Keratinocyte (primary cell): ENCODE measurements at regions not wholly inside any gene's neighbourhood (a gene's known extent, or its start where the extent isn't known, plus 50 kb on each side); places are given as distances from the start of the nearest gene placed in this dataset.

Source experiments
- DNase-seq: peaks from one replicate; pipeline ENCODE4 v3.0.0-alpha.2; 2011; ENCODE audit warnings: low read depth, missing footprints, low spot score
- FAIRE-seq: peaks from 2 replicates; lab custom pipeline; 2011; peaks lifted over from hg19 to GRCh38; lab: Jason Lieb, UNC
- H2AFZ ChIP-seq: 2 replicates; pipeline ENCODE4 v1.6.0; 2012; ENCODE audit warnings: low read length, control low read depth, inconsistent platforms; ENCODE audit not compliant: control insufficient read depth
- H3K27ac ChIP-seq: 2 replicates; pipeline ENCODE4 v1.5.1; 2011; ENCODE audit warnings: low read length; ENCODE audit not compliant: control insufficient read depth, insufficient read depth
- H3K27me3 ChIP-seq: 3 replicates; pipeline ENCODE4 v1.6.0; 2011; ENCODE audit warnings: low read length; ENCODE audit not compliant: control insufficient read depth, insufficient read depth; ENCODE audit errors: extremely low read depth
- H3K36me3 ChIP-seq, 2 experiments: 2 replicates in 1 of 2; 3 replicates in 1 of 2; pipeline ENCODE4 v1.5.1; 2011; ENCODE audit warnings: low read length in 2 of 2, mild to moderate bottlenecking in 1 of 2; ENCODE audit not compliant: control insufficient read depth in 2 of 2, insufficient read depth in 2 of 2; ENCODE audit errors: extremely low read depth in 1 of 2
- H3K4me1 ChIP-seq: 3 replicates; pipeline ENCODE4 v1.5.1; 2011; ENCODE audit warnings: low read length; ENCODE audit not compliant: control insufficient read depth, insufficient read depth; ENCODE audit errors: extremely low read depth
- H3K4me2 ChIP-seq: 3 replicates; pipeline ENCODE4 v1.6.0; 2011; ENCODE audit warnings: low read depth, low read length; ENCODE audit not compliant: control insufficient read depth, insufficient read depth; ENCODE audit errors: extremely low read depth
- H3K4me3 ChIP-seq, 3 experiments: fragments of 200-600 bp in 1 of 3; sonication (generic) in 1 of 3; 2 replicates in 2 of 3; 3 replicates in 1 of 3; pipeline ENCODE4 v1.5.1; 2011 to 2016; ENCODE audit warnings: low read length in 3 of 3, mild to moderate bottlenecking in 3 of 3, control low read depth in 2 of 3, inconsistent platforms in 1 of 3, low read depth in 1 of 3, mixed read lengths in 1 of 3, mixed run types in 1 of 3, moderate library complexity in 1 of 3; ENCODE audit not compliant: control insufficient read depth in 2 of 3, insufficient read depth in 2 of 3; ENCODE audit errors: extremely low read depth in 1 of 3
- H3K79me2 ChIP-seq: 2 replicates; pipeline ENCODE4 v1.6.0; 2012; ENCODE audit warnings: low read length; ENCODE audit not compliant: control insufficient read depth, insufficient read depth
- H3K9ac ChIP-seq: 3 replicates; pipeline ENCODE4 v1.6.0; 2011; ENCODE audit warnings: low read length; ENCODE audit not compliant: control insufficient read depth, insufficient read depth; ENCODE audit errors: extremely low read depth
- H3K9me1 ChIP-seq: 3 replicates; pipeline ENCODE4 v1.6.0; 2011; ENCODE audit warnings: low read length; ENCODE audit not compliant: control insufficient read depth, insufficient read depth; ENCODE audit errors: extremely low read depth
- H3K9me3 ChIP-seq: 2 replicates; pipeline ENCODE4 v1.5.1; 2012; ENCODE audit warnings: low read depth, low read length; ENCODE audit not compliant: control insufficient read depth
- H4K20me1 ChIP-seq: 3 replicates; pipeline ENCODE4 v1.6.0; 2011; ENCODE audit warnings: low read length; ENCODE audit not compliant: control insufficient read depth, insufficient read depth; ENCODE audit errors: extremely low read depth
- CTCF ChIP-seq, 3 experiments: IDR thresholded peaks in 1 of 3; conservative IDR thresholded peaks in 1 of 3; optimal IDR thresholded peaks in 1 of 3; 2 replicates in 2 of 3; 3 replicates in 1 of 3; pipeline versions ENCODE3 to v1.5.1; 2011; ENCODE audit warnings: low read length in 3 of 3, mild to moderate bottlenecking in 3 of 3, moderate library complexity in 2 of 3, control low read depth in 1 of 3, inconsistent platforms in 1 of 3; ENCODE audit not compliant: insufficient read depth in 2 of 3; ENCODE audit errors: extremely low read depth in 1 of 3
- EZH2 ChIP-seq: IDR thresholded peaks from one replicate; pipeline ENCODE4 v1.6.1; 2012; ENCODE audit warnings: inconsistent platforms, mild to moderate bottlenecking, low read length, moderate library complexity
- dilution Hi-C: fragments of 300-500 bp; cut with MboI; formaldehyde crosslinking; loops from one replicate; pipeline ENCODE4 v1.7.0; 2020; ENCODE audit warnings: low sequenced_read_pairs; ENCODE audit not compliant: extremely low pct_ligation_motif_present

GRCh38 chr1:36621531-36621930, 138.8 kb upstream of the CSF3R start:
- Histone ChIP-seq H3K27me3 (peaks cover 12% of the 10 kb centered on the region), H3K27ac (no peak overlapping the region), H3K4me3 (no peak overlapping the region), H3K9me3 (no peaks in the 10 kb centered on the region), H3K9me1 (no peaks in the 10 kb centered on the region), H3K79me2 (no peaks in the 10 kb centered on the region), H4K20me1 (no peaks in the 10 kb centered on the region), H2AFZ (no peak overlapping the region), H3K9ac (no peak overlapping the region), H3K4me2 (no peak overlapping the region), H3K36me3 (no peaks in the 10 kb centered on the region), H3K4me1 (no peaks in the 10 kb centered on the region)
- TF ChIP-seq CTCF (optimal IDR thresholded peaks at IDR 0.05 in 1 of 3, IDR thresholded peaks at IDR 0.05 in 1 of 3, conservative IDR thresholded peaks at IDR 0.05 in 1 of 3; ENCODE audit: extremely low read depth in 1 of 3, insufficient read depth in 2 of 3, low read length in 3 of 3) (no peak), EZH2 (no peak)
- DNase-seq (no peak), FAIRE-seq (no peak)
- dilution Hi-C loops, result no loop called here

- no peak for TF ChIP-seq CTCF (optimal IDR thresholded peaks at IDR 0.05 in 1 of 3, IDR thresholded peaks at IDR 0.05 in 1 of 3, conservative IDR thresholded peaks at IDR 0.05 in 1 of 3; ENCODE audit: extremely low read depth in 1 of 3, insufficient read depth in 2 of 3, low read length in 3 of 3)
- H3K4me3 ChIP-seq, result no peak overlapping the region
- H3K27me3 ChIP-seq, result peaks cover 2% of the 10 kb centered on the region
- no peaks in the 10 kb centered on the region for H3K9me1 ChIP-seq
- H2AFZ ChIP-seq, result no peak overlapping the region
- no peaks in the 10 kb centered on the region for H3K4me1 ChIP-seq
- FAIRE-seq (no peak), DNase-seq (no peak)
- no peak overlapping the region for H3K4me2 ChIP-seq
- H3K9me3 ChIP-seq, result no peaks in the 10 kb centered on the region
- H3K27ac ChIP-seq, result no peak overlapping the region
- dilution Hi-C loops, result no loop called here
- H3K9ac ChIP-seq, result no peak overlapping the region
- H3K36me3 ChIP-seq, result no peaks in the 10 kb centered on the region
- H4K20me1 ChIP-seq, result no peaks in the 10 kb centered on the region
- H3K79me2 ChIP-seq, result no peaks in the 10 kb centered on the region
Observed at GRCh38 chr1:36620142-36620541, 137.4 kb upstream of the CSF3R start.
